HCT116 (cell line): ENCODE measurements at regions not wholly inside any gene's neighbourhood (a gene's known extent, or its start where the extent isn't known, plus 50 kb on each side); places are given as distances from the start of the nearest gene placed in this dataset.
A peak's percentile ranks its signal among the peaks of the same experiment; 100 is the strongest.

Source experiments
- ATAC-seq: fragments of 200-7000 bp; cut with Tn5 transposase; 2 replicates; pipeline ENCODE4 v1.9.1; 2020; ENCODE audit warnings: mild to moderate bottlenecking, moderate library complexity
- BruUV-seq: library from RNA; stranded (reverse); fragments of 400-500 nt; replicated peaks from 2 replicates; lab custom pipeline; 2021; lab: Mats Ljungman, UMichigan
- CTCF ChIA-PET: fragments of 300-600 bp; sonication (Branson Sonifier 250); formaldehyde crosslinking; loops from one replicate; lab custom pipeline; 2021; ENCODE audit warnings: antibody characterized with exemption; lab: Charles Lee
- POLR2A ChIA-PET: fragments of 300-600, 350-600 bp; sonication (Branson Sonifier 250); formaldehyde crosslinking; loops from one replicate; lab custom pipeline; 2021; ENCODE audit warnings: antibody characterized with exemption; lab: Charles Lee
- RAD21 ChIA-PET, 2 experiments: fragments of 300-600 bp; sonication (Branson Sonifier 250); formaldehyde crosslinking; loops; one replicate each; lab custom pipeline; 2023; ENCODE audit warnings: low total read pairs in 2 of 2; ENCODE audit not compliant: uncharacterized antibody in 2 of 2, unreplicated experiment in 2 of 2, low non-redundant PET in 1 of 2; lab: Charles Lee
- DNase-seq: peaks from one replicate; pipeline ENCODE4 v3.0.0-alpha.2; 2010; ENCODE audit warnings: low read depth, low spot score
- H2AFZ ChIP-seq: fragments of 200-600 bp; shearing (Covaris generic), sonication (generic); 2 replicates; pipeline ENCODE4 v1.6.1; 2017; ENCODE audit warnings: low read depth, mixed run types, mixed read lengths, antibody characterized with exemption, low read length; ENCODE audit not compliant: poor library complexity, severe bottlenecking
- H3K27ac ChIP-seq: 2 replicates; pipeline ENCODE4 v1.5.1; 2012; ENCODE audit warnings: low read depth, low read length
- H3K27me3 ChIP-seq: fragments of 200-600 bp; sonication (generic); 2 replicates; pipeline ENCODE4 v1.6.1; 2016; ENCODE audit warnings: mixed run types, low read length, mixed read lengths; ENCODE audit not compliant: insufficient read depth
- H3K36me3 ChIP-seq, 2 experiments: fragments of 200-500 bp in 1 of 2; fragments of 200-600 bp in 1 of 2; sonication (Bioruptor generic) in 1 of 2; sonication (generic) in 1 of 2; 2 replicates each; pipeline versions ENCODE4 v1.5.1 to v1.6.1; 2014 to 2016; ENCODE audit warnings: low read length in 2 of 2, inconsistent platforms in 1 of 2, mixed read lengths in 1 of 2, mixed run types in 1 of 2; ENCODE audit not compliant: insufficient read depth in 2 of 2, control insufficient read depth in 1 of 2
- H3K4me1 ChIP-seq, 2 experiments: fragments of 200-600 bp in 1 of 2; sonication (generic) in 1 of 2; 2 replicates each; pipeline versions ENCODE4 v1.5.1 to v1.6.1; 2012 to 2017; ENCODE audit warnings: low read length in 2 of 2, inconsistent platforms in 1 of 2, mild to moderate bottlenecking in 1 of 2, mixed read lengths in 1 of 2, mixed run types in 1 of 2, moderate library complexity in 1 of 2; ENCODE audit not compliant: insufficient read depth in 2 of 2, control insufficient read depth in 1 of 2
- H3K4me2 ChIP-seq: fragments of 200-600 bp; sonication (generic); 2 replicates; pipeline ENCODE4 v1.6.1; 2017; ENCODE audit warnings: mixed run types, low read length, mixed read lengths
- H3K4me3 ChIP-seq, 2 experiments: fragments of 200-600 bp in 1 of 2; sonication (generic) in 1 of 2; replicated peaks in 1 of 2; 2 replicates each; pipeline ENCODE4 v1.5.1; 2011 to 2016; ENCODE audit warnings: low read length in 2 of 2, control low read depth in 1 of 2, low read depth in 1 of 2, mild to moderate bottlenecking in 1 of 2, mixed read lengths in 1 of 2, mixed run types in 1 of 2
- H3K79me2 ChIP-seq: fragments of 200-600 bp; sonication (generic); 2 replicates; pipeline ENCODE4 v1.6.1; 2017; ENCODE audit warnings: mild to moderate bottlenecking, mixed run types, low read length, moderate library complexity, mixed read lengths; ENCODE audit not compliant: insufficient read depth
- H3K9ac ChIP-seq: fragments of 200-600 bp; sonication (generic); 2 replicates; pipeline ENCODE4 v1.6.1; 2016; ENCODE audit warnings: low read length, mixed read lengths
- H3K9me2 ChIP-seq: fragments of 200-600 bp; sonication (generic), shearing (Covaris generic); 2 replicates; pipeline ENCODE4 v1.6.1; 2017; ENCODE audit warnings: mixed run types, mild to moderate bottlenecking, moderate library complexity; ENCODE audit not compliant: insufficient read depth
- H3K9me3 ChIP-seq, 2 experiments: fragments of 200-500 bp in 1 of 2; fragments of 200-600 bp in 1 of 2; sonication (Bioruptor generic) in 1 of 2; sonication (generic) in 1 of 2; 2 replicates each; pipeline ENCODE4 v1.6.1; 2014 to 2017; ENCODE audit warnings: low read length in 2 of 2, mixed read lengths in 2 of 2, inconsistent platforms in 1 of 2, low read depth in 1 of 2, mild to moderate bottlenecking in 1 of 2, mixed run types in 1 of 2, moderate library complexity in 1 of 2; ENCODE audit not compliant: control insufficient read depth in 1 of 2, insufficient read depth in 1 of 2
- H4K20me1 ChIP-seq: fragments of 200-600 bp; sonication (generic), shearing (Covaris generic); 2 replicates; pipeline ENCODE4 v1.6.1; 2017; ENCODE audit warnings: mixed run types, mild to moderate bottlenecking, moderate library complexity; ENCODE audit not compliant: insufficient read depth
- EGR1 ChIP-seq: IDR thresholded peaks from 2 replicates; pipeline ENCODE4 v1.6.1; 2012; ENCODE audit warnings: low read depth
- ELF1 ChIP-seq: IDR thresholded peaks from 2 replicates; pipeline ENCODE4 v1.6.1; 2012; ENCODE audit warnings: low read depth, borderline replicate concordance
- EZH2 ChIP-seq: fragments of 200-600 bp; sonication (generic); IDR thresholded peaks from 2 replicates; pipeline ENCODE4 v1.6.1; 2017; ENCODE audit warnings: antibody characterized with exemption, mixed run types
- JUND ChIP-seq: IDR thresholded peaks from 2 replicates; pipeline ENCODE4 v1.6.1; 2012
- POLR2A ChIP-seq: IDR thresholded peaks from 2 replicates; pipeline ENCODE4 v1.7.0; 2011; ENCODE audit warnings: borderline replicate concordance; ENCODE audit not compliant: insufficient read depth, insufficient read length; ENCODE audit errors: extremely low read depth
- RAD21 ChIP-seq: IDR thresholded peaks from 2 replicates; pipeline ENCODE4 v1.6.1; 2012; ENCODE audit warnings: low read depth, mild to moderate bottlenecking
- SIN3A ChIP-seq: IDR thresholded peaks from 2 replicates; pipeline ENCODE4 v1.6.1; 2012; ENCODE audit warnings: low read depth
- SRF ChIP-seq: IDR thresholded peaks from 2 replicates; pipeline ENCODE4 v1.6.1; 2012; ENCODE audit warnings: low read depth
- TCF7L2 ChIP-seq: IDR thresholded peaks from 2 replicates; pipeline ENCODE4 v1.7.0; 2011; ENCODE audit warnings: borderline replicate concordance, inconsistent platforms; ENCODE audit not compliant: insufficient read depth, insufficient read length; ENCODE audit errors: extremely low read depth
- YY1 ChIP-seq: IDR thresholded peaks from 2 replicates; pipeline ENCODE4 v1.6.1; 2011; ENCODE audit warnings: low read length, low read depth, moderate library complexity, mild to moderate bottlenecking; ENCODE audit not compliant: insufficient replicate concordance; ENCODE audit errors: extremely low read depth
- ZNF274 ChIP-seq: fragments of 200-500 bp; sonication (Bioruptor generic); IDR thresholded peaks from 2 replicates; pipeline ENCODE4 v1.6.1; 2014; ENCODE audit warnings: mild to moderate bottlenecking, low read depth, low read length, inconsistent platforms
- intact Hi-C: fragments of 100-400 bp; cut with micrococcal nuclease; formaldehyde crosslinking; loops from 2 replicates; pipeline ENCODE4 v1.10.0; 2022
- TF ChIP-seq, protein P1 (sequence below): IDR thresholded peaks from 2 replicates; pipeline ENCODE4 v1.6.1; 2011; ENCODE audit warnings: mild to moderate bottlenecking, low read length, moderate library complexity; ENCODE audit not compliant: insufficient replicate concordance; ENCODE audit errors: extremely low read depth
- TF ChIP-seq, protein P2 (sequence below), 3 experiments: fragments of 200-600 bp in 1 of 3; sonication (generic) in 1 of 3; IDR thresholded peaks in 2 of 3; conservative IDR thresholded peaks in 1 of 3; 2 replicates each; pipeline ENCODE4 v1.5.1; 2012 to 2017; ENCODE audit warnings: low read depth in 2 of 3, low read length in 2 of 3, antibody characterized with exemption in 1 of 3, borderline replicate concordance in 1 of 3, control low read depth in 1 of 3, mild to moderate bottlenecking in 1 of 3, mixed read lengths in 1 of 3, mixed run types in 1 of 3, moderate library complexity in 1 of 3; ENCODE audit not compliant: insufficient read depth in 1 of 3

DNA sequence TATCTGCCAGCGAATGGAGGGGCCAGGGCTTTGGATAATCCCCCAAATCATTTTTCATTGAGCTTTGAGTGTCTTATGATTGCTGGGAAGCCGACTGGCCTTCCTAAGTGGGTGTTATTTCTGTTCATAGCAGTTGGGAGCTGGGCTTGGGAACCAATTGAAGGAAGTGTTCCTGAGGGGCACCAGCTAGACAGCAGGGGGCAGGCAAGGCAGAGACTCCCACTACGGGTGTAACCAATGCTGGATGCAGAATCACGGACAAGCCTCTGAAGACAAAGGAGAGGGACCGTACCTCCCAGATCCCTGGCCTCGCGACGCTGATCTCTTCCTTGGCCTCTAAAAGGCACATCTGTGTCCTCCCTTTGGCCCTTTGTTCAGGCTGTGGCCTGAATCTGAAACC lies 149.0 kb upstream of the PRMT8 start:
- POLR2A ChIA-PET, result no interaction called here
- TF ChIP-seq POLR2A (no peak), ELF1 (no peak), SRF (no peak), JUND (no peak), YY1 (no peak), RAD21 (peak; percentile 32; the same call in 1 of the 2 replicates), EZH2 (no peak), TCF7L2 (no peak), ZNF274 (no peak), SIN3A (no peak), EGR1 (no peak)
- TF ChIP-seq, protein P1, sequence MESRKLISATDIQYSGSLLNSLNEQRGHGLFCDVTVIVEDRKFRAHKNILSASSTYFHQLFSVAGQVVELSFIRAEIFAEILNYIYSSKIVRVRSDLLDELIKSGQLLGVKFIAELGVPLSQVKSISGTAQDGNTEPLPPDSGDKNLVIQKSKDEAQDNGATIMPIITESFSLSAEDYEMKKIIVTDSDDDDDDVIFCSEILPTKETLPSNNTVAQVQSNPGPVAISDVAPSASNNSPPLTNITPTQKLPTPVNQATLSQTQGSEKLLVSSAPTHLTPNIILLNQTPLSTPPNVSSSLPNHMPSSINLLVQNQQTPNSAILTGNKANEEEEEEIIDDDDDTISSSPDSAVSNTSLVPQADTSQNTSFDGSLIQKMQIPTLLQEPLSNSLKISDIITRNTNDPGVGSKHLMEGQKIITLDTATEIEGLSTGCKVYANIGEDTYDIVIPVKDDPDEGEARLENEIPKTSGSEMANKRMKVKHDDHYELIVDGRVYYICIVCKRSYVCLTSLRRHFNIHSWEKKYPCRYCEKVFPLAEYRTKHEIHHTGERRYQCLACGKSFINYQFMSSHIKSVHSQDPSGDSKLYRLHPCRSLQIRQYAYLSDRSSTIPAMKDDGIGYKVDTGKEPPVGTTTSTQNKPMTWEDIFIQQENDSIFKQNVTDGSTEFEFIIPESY, result no peak
- TF ChIP-seq, protein P2, sequence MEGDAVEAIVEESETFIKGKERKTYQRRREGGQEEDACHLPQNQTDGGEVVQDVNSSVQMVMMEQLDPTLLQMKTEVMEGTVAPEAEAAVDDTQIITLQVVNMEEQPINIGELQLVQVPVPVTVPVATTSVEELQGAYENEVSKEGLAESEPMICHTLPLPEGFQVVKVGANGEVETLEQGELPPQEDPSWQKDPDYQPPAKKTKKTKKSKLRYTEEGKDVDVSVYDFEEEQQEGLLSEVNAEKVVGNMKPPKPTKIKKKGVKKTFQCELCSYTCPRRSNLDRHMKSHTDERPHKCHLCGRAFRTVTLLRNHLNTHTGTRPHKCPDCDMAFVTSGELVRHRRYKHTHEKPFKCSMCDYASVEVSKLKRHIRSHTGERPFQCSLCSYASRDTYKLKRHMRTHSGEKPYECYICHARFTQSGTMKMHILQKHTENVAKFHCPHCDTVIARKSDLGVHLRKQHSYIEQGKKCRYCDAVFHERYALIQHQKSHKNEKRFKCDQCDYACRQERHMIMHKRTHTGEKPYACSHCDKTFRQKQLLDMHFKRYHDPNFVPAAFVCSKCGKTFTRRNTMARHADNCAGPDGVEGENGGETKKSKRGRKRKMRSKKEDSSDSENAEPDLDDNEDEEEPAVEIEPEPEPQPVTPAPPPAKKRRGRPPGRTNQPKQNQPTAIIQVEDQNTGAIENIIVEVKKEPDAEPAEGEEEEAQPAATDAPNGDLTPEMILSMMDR (IDR thresholded peaks at IDR 0.05 in 2 of 3, conservative IDR thresholded peaks at IDR 0.05 in 1 of 3; ENCODE audit: borderline replicate concordance in 1 of 3, insufficient read depth in 1 of 3, low read depth in 2 of 3, low read length in 2 of 3), result peak in 2 of 3 experiments; percentile 30 to 45; a peak in 2 of 6 replicates
- TF ChIP-seq, all 23 proteins: peak for 2
- DNase-seq (no peak), ATAC-seq (peak; percentile 55)
- ChIA-PET RAD21 (interaction anchor here in 1 of 2 experiments (0.6 kb wide), 1 partner anchor 158 kb away, joined by 3 read pairs; no protein-coding TSS in a partner anchor), CTCF (interaction anchor here (0.9 to 1.5 kb wide), 4 partner anchors 9 to 181 kb away, joined by 3 to 4 read pairs (median 4); no protein-coding TSS in a partner anchor)
- peaks cover 14 to 17% of the 10 kb centered on the region in 2 experiments for H3K4me1 ChIP-seq
- BruUV-seq, result no TSS peak
- no peak overlapping the region for H2AFZ ChIP-seq
- H3K9ac ChIP-seq, result no peak overlapping the region
- H3K79me2 ChIP-seq, result no peaks in the 10 kb centered on the region
- no peaks in the 10 kb centered on the region for H3K9me3 ChIP-seq
- no peaks in the 10 kb centered on the region for H3K36me3 ChIP-seq
- no peak overlapping the region for H3K4me3 ChIP-seq
- intact Hi-C loops, result no loop called here
- no peak overlapping the region for H3K27ac ChIP-seq
- no peaks in the 10 kb centered on the region for H3K9me2 ChIP-seq
- H3K4me2 ChIP-seq, result no peak overlapping the region
- H4K20me1 ChIP-seq, result no peaks in the 10 kb centered on the region
- no peaks in the 10 kb centered on the region for H3K27me3 ChIP-seq
